Smooth muscle cell of the brain vasculature (primary cell): ENCODE measurements at regions not wholly inside any gene's neighbourhood (a gene's known extent, or its start where the extent isn't known, plus 50 kb on each side); places are given as distances from the start of the nearest gene placed in this dataset.
"Not testable (repeated sequence)": the region's sequence is repeated elsewhere in the genome, so short reads cannot be mapped to it uniquely, and the experiment has no call there.

ENCODE experiments used
- DNase-seq: peaks from one replicate; pipeline ENCODE4 v3.0.0-alpha.2; 2012; ENCODE audit warnings: low read depth, low spot score

DNA sequence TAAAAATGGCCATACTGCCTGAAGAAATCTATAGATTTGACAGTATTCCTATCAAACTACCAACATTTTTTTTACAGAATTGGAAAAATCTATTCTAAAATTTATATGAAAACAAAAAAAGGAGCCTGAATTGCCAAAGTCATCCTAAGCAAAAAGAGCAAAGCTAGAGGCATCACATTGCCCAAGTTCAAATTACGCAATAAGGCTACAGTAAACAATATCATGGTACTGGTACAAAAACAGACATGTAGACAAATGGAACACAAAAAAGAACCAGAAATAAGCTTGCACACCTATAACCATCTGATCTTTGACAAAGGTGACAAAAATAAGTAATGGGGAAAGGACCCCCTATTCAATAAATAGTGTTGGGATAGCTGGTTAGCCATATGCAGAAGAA is 50.2 kb upstream of the THSD7B start:
- no peak for DNase-seq

DNA sequence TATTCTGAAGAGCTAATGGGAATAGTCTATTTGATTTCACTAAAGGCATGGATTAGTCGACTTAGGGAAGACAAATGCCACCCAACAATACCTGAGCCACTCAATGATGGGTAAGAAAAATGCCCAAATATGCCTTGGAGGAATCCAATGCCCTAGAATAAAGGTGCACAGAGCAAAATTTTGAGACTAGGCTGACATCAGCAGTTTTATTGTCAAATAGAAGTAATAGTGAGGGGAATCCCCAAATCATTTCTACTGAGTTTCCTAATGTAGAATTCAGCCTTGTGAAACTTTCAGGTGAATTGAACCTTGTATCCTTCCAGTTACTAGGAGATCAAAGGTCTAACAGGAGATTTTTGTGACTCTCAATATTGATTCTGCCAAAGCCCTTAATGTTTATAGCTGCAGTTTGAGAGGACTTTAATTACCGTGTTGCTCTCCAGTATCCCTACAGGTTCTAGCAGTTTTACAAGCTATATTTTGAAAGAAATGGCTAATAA is 50.8 kb upstream of the THSD7B start:
- no peak for DNase-seq

DNA sequence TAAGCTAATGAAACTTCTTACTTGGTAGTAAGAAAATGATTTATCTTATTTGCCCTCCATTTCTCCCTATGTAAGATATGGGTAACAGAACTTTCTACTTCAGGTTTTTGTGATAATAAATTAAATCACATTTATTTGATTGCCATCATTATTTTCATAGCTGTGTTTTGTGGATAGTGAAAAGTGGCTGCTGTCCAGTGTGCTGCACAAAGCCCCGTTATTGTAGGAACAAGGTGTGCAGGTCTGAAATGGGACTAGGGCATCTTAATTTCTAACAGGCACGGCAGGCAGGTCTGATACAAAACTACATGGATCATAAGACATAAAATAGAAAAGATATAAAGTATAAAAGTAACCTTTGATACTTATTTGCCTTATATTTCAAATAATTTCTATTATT is 51.6 kb upstream of the THSD7B start:
- DNase-seq: no peak

DNA sequence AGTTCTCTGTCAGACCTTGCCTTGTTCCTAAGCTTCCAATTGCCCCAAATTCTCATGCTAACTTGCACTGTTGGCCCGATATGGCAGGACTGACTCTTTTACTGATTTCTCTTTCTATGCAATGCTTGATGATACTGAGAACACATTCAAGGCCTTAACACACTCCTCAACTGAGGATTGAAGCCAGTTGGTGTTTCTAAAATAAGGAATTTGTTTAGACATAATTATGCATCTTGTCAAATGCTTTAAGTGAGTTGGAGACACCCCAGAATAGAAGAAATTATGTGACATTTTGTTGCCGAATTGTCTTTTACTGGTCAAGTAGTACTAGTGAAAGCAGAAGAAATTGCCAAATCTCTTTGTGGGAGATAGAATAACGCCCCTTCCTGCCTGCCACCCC is 60.0 kb upstream of the THSD7B start:
- no peak for DNase-seq

DNA sequence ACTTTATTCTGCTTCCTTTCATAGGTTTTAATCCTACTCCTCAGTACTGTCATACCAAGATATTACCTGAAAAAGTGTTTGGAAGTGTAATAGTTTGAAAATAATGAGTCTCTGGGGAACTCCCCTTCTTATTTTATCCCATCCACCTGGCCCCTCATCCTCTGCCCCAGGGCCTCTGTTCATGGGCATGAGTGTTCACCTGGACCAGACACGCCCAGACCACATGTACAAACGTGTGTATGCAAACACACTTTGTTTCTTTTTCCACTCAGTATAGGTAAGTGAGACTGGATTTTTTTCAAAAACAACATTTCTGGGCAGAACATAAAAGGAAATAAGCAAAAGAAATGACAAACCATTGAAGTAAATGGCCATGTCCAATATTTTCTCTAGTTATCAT is 62.1 kb upstream of the THSD7B start:
- DNase-seq: no peak

DNA sequence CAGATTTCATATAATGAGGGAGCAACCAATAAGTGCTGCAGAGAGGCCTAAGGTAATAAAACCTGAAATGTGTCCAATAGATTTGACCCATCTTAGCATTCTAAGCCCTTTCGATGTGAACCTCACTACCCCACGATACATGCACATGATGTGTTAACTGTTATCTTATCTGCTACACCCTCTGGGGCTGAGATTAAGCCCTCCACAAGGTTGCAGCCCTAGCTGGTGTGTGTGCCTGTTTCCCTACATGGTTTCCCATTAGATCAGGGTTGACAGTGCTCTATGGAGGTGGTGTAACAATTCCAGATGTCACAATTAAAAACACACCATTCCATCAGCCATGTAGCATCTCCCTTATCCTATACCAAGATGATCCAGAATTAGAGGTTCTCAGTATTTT is 68.9 kb upstream of the THSD7B start:
- no peak for DNase-seq

DNA sequence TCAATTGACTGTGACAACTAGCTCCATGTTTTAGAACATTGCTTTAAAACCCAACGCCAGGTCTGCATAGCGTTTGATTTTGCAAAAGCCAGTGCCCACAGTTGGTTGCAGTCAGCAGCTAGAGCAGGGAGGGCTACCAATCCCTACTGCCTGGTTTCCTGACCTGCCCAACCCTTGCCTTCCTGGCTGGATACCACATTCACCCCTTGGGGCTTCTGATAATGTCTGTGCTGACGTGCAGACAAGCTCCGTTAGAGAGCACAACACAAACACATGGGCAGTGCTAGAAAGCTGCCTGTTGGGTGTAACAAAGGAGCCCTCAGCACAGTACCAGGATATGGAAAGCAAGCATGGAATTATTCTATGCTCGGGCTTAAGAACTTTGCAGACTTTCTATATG is 71.4 kb upstream of the THSD7B start:
- no peak for DNase-seq

DNA sequence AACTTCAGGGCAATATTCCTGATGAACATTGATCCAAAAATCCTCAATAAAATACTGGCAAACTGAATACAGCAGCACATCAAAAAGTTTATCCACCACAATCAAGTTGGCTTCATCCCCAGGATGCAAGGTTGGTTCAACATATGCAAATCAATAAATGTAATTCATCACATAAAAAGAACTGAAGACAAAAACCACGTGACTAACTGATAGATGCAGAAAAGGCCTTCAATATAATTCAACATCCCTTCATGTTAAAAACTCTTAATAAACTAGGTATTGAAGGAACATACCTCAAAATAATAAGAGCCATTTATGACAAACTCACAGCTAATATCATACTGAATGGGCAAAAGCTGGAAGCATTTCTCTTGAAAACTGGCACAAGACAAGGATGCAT is 85.3 kb upstream of the THSD7B start:
- not testable (repeated sequence) for DNase-seq

DNA sequence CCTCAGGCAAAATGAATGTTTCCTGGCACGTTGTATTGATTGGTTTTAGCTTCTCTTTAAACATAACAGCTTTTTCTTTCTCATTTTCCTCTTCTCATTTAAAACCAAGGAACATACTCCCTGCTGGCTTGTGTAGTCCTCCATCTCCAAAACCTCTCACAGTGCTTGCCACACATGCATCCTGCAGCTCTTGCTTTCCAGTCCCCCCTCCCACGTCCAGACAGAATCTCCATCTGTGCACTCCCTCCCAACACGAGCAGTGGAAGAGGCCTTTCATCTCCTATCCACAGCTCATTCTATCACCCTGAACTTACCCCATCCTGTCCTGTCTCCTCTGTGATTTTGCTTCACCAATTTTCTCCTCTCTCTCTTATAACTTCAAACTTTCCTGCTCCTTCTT is 99.6 kb upstream of the THSD7B start:
- no peak for DNase-seq

DNA sequence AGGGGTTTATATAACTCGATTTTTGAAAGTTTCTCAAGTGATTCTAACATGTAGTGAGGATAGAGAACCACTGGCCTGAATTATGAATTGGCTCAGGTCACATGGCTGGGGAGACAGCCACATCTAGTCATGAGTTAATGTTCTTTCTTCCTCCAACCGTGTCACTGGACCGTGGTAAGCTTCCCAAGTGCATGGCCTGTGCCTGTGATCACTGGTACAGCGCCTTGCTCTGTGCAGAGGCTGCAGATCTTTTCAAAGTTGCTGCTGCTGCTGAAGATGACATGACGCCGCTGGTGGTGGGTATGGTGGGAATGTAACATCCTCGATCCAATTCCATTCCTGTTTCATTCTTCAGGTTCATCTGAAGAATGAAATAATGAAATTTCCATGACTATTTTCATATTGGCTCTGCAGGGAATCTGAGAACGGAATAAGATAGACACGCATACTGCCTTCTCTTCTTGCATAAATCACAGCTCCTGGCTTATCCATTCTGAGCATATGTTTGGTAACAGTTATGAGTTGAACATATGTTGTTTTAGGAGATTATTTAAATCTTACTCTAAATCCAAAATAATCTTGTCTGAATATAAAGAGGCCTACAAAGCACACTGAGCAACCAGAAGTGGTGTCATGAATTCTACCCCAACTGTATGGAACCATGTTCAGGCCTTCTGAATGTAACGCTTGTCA is 100.5 kb upstream of the THSD7B start:
- DNase-seq: no peak

DNA sequence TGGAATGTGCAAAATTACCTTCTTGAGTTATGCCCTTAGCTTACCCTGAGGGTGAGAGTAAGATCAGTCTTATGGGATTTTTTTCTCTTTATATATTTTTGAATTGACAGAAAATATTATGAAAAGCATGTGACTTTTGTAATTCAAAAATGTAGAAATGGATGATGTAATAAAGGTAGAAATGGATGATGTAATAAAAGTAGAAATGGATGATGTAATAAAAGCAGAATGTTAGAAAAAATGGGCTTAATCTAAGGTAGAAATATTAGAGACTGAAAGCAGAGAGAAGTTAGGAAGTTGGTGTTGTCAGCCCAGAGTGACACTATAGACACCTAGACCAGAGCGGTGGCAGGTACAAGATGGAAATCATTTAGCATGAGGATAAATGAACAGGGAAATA is 107.1 kb upstream of the THSD7B start:
- DNase-seq: no peak

DNA sequence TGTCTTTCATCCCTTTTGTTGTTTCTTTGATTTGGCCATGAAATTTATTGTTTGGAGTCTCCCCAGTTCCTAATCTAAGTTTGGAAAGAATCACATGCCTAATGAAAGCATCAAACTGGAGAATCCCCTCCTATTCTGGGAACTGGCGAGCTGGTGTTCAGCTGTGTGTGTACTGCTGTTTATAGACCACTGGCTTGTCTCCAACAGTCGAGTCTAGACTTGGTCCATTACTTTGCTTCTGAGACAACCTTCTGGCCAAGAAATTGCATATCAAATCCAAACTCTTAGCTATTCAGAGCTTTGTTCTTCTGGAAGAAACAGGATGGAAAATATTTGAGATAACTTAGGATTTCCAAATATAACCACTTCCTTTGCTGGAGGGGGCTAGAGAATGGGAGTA is 111.5 kb upstream of the THSD7B start:
- no peak for DNase-seq

DNA sequence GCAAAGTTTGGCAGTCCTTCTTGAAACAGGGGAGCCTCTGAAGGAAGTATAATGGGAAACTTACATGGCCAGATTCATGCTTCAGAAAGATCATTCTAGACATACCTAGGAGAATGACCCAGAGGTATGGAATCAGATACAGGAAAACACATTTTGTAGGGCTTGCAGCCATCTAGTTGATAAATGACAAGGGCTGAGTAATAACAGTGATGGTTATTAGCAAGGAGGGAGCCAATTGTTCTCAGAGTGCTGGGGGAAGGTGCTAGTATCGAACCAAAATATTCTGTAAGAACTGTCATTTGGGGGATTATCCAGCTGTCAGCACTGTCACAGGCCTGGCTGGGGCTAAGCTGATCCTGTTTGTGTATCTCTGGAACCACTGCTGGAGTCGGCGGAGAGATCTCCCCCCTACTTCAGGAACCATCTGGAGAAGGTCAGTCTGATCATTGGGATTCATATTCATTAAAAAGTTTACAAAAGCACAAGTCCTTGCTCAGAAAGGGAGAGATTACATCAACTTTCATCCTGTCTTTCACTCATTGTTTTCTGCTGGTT is 113.8 kb upstream of the THSD7B start:
- DNase-seq: no peak

DNA sequence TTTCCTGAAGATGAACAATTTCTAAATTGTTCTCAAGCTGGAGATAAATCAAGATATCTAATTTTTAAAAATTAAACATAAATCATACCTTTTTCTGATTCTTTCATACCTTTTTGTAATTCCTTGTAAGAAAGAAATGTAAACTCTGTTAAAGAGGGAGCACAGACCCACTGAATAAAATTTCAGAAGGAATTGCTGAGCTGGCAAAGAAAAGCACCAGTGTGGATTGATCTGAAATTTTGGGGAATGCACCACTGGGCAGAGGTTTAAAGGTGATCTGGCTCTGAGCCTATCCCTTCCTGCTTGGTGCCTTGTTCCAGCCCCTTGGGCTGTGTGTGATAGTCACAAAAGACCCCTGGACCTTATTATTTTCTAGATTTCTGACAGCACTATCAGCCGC is 118.3 kb upstream of the THSD7B start:
- DNase-seq: no peak

DNA sequence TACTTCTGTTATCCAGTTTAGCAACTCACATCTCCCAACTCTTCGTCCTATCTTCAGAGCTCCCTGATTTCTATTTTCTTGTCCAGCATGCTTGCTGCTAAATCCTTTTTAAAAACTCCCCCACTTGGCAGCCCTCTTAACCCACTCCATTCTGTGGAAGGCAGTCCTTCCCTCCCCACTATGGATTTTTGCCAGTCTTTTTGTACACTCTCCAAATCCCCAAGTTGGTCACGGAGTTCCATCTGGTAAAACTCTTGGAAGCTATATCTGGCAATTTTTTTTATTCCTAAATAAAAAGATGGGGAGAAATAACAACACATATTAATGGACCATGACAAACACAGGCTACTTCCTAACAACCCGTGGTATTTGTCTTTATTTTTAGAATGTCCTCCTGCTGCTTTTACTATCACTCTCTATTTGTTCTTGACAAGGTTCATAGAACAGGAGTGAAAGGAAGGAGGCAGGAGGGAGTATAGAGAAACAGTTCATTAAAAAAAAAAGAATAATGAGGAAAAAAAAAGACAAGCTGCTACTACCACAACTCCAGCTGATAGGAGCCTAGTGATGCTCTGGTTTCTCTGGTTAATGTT is 120.0 kb upstream of the THSD7B start:
- no peak for DNase-seq

DNA sequence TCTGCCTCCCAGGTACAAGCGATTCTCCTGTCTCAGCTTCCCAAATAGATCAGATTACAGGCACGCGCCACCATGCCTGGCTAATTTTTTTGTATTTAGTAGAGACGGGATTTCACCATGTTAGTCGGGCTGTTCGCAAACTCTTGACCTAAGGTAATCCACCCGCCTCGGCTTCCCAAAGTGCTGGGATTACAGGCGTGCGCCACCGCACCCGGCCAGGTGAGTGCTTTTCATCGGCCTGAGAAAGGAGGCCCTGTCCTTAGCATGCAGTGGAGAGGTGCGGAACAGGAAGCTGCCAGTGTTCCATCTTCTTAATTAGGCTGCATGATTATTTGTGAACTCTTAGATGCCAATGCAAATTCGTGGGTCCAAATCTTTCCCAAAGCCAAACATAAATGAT is 125.7 kb upstream of the THSD7B start:
- no peak for DNase-seq

DNA sequence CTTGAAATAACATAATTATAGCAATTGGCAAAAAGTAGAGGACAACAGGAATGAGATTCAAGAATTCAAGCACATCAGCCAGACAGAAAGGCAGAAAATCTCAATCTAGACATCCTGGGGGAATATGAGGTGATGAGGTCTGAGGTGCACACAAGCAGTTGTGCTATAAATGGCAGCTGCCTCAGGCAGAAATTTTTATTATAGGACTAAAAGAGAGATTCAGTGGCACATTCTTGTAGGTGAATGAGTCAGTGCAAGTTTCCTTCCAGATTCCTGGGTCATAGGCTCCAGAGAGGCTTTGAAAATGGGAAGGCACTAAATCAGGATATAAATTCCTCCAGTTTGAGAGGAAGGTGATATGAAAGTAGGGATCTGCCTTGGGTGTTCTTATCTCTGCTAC is 127.2 kb upstream of the THSD7B start:
- DNase-seq: no peak

DNA sequence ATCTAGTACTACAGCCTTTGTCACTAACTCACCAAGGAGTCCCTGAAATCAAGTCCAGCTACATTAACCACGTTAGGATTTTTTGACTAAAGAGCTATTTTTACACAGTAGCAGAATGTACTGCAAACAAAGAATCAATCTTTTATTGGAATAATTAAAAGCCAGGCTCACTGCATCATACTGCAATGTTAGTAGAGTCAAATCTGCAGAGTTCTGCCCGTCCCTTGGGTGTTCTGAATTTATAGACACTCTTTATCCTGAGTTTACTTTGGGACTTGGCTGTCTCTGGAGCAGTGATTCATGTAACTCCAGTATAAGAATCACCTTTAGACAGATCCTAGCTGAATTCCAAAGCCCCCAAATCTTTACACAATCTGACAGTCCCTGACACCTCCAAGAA is 127.9 kb upstream of the THSD7B start:
- DNase-seq: no peak

DNA sequence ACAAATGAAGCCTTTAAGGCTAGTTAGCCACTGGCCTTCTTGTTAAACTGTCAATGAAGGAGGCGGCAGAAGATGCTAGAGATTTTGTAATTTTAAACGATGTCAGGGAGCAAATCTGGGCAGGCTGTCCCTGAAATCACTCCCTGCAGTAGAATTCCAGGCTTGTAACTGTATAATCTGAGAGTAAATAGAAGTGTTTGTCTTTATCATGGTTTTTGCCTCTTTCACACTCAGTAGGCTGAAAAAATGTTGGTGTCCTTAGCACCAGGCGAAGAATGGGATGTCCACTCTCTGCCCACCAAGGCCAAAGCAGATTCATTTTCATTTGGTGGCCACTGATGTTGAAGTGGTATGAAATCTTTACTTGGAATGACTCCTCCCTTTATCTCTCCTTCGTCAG is 136.9 kb upstream of the THSD7B start:
- no peak for DNase-seq

DNA sequence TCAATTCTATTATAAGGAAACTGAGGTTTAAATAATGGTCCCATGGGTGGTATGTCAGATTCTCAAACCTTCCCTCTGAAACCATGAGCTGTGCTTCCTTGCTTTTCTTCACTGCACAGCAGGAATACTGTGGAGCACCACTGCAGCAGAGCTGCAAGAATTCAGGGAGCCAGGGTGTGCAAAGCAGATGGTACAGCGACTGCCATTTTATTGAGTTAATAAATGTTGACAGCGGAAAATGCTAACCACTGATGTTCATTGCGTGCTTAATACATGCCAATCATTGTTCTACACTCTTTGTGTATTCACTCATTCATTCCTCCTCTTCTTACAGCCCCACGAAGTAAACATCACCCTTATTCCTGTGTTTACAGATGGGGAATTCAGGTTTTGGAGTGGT is 152.2 kb upstream of the THSD7B start:
- no peak for DNase-seq

DNA sequence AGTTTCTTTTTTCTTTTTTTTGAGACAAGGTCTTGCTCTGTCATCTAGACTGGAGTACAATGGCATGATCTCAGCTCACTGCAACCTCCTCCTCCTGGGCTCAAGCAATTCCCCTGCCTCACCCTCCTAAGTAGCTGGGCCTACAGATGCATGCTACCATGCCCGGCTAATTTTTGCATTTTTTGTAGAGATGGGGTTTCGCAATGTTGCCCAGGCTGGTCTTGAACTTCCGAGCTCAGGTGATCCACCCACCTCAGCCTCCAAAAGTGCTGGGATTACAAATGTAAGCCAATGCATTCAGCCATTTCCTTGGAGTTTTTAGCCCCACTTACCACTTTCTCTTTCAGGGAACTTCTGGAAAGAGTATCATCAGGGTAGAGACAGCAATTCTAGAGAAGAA is 153.3 kb upstream of the THSD7B start:
- DNase-seq: no peak

DNA sequence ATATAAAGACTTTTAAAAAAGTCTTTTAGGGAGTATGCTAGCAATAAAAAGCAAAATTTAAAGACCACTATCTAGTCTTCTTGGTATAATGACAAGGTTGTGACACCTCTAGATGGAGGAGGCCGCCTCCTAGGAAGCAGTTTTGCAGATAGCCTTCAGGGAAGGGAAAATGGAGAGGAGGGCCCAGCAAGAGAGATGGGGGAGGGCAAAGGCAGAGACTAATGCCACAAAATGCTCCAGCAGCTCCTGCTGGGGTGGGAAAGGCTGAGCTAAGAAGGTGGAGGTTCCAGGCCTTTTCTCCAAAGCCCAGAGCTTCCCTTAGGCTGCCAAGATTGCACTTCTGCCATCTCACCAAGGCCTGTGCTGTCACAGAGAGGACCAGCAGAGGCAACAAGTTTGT is 153.9 kb upstream of the THSD7B start:
- DNase-seq: no peak

DNA sequence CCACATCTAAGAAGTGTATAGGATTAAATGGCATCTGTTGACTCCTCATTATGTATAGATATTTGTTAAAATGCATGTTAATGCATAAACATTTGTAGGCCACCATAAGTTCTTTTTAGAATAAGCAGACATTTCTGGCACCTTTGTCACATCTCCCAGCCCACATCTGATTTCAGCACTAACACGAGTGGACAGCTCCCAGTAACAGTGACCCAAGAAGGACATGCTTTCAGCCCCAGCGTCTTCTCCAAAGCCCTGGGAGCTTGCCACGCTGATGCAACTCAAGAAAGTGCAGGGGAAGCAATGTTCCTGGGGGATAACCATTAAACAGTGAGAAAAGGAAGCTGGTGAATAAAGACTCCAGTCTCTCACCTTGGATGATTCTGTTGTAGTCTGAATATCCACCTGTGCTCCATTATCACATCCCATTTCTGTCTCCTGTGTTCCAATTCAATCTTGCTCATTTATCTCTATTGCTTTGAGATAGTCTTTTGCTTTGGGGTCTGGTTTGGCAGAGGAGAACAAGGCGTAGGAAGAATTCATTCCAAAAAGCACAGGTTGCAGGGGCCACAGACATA is 182.6 kb upstream of the THSD7B start:
- DNase-seq: no peak
